ENCODE measurements at regions not wholly inside any gene's neighbourhood (a gene's known extent, or its start where the extent isn't known, plus 50 kb on each side); places are given as distances from the start of the nearest gene placed in this dataset.

GRCh38 chr2:6008726-6009125, 316.5 kb downstream of the SOX11 start:
- Histone ChIP-seq H3K27me3 (ENCODE audit: control insufficient read depth, insufficient read depth, low read length) (no peaks in the 10 kb centered on the region), H3K4me3 (ENCODE audit: low read depth in 2 of 2, low read length in 2 of 2) (no peak overlapping the region), H3K36me3 (ENCODE audit: control insufficient read depth, insufficient read depth, low read length) (no peaks in the 10 kb centered on the region), H3K9me3 (ENCODE audit: control insufficient read depth, insufficient read depth, low read depth, low read length) (no peaks in the 10 kb centered on the region), H3K4me1 (ENCODE audit: control insufficient read depth, insufficient read depth, low read length) (no peaks in the 10 kb centered on the region), H3K27ac (ENCODE audit: low read length) (no peak overlapping the region)
- ATAC-seq, result no peak
- in situ Hi-C loops (cut with HindIII; ENCODE audit: low pct_unique_long_range_greater_than_20kb, low sequenced_read_pairs), result no loop called here
- BruUV-seq (replicated peaks), result no TSS peak
- TF ChIP-seq POLR2AphosphoS5 (IDR thresholded peaks at IDR 0.05; ENCODE audit: low read depth, low read length) (no peak), CTCF (IDR thresholded peaks at IDR 0.05) (no peak), SIN3A (IDR thresholded peaks at IDR 0.05; ENCODE audit: borderline replicate concordance, insufficient read depth, low read depth, low read length) (no peak), TCF7L2 (IDR thresholded peaks at IDR 0.05; ENCODE audit: low read depth, low read length) (no peak)
- TF ChIP-seq, protein P1, sequence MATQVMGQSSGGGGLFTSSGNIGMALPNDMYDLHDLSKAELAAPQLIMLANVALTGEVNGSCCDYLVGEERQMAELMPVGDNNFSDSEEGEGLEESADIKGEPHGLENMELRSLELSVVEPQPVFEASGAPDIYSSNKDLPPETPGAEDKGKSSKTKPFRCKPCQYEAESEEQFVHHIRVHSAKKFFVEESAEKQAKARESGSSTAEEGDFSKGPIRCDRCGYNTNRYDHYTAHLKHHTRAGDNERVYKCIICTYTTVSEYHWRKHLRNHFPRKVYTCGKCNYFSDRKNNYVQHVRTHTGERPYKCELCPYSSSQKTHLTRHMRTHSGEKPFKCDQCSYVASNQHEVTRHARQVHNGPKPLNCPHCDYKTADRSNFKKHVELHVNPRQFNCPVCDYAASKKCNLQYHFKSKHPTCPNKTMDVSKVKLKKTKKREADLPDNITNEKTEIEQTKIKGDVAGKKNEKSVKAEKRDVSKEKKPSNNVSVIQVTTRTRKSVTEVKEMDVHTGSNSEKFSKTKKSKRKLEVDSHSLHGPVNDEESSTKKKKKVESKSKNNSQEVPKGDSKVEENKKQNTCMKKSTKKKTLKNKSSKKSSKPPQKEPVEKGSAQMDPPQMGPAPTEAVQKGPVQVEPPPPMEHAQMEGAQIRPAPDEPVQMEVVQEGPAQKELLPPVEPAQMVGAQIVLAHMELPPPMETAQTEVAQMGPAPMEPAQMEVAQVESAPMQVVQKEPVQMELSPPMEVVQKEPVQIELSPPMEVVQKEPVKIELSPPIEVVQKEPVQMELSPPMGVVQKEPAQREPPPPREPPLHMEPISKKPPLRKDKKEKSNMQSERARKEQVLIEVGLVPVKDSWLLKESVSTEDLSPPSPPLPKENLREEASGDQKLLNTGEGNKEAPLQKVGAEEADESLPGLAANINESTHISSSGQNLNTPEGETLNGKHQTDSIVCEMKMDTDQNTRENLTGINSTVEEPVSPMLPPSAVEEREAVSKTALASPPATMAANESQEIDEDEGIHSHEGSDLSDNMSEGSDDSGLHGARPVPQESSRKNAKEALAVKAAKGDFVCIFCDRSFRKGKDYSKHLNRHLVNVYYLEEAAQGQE (IDR thresholded peaks at IDR 0.05; ENCODE audit: insufficient read depth in 1 of 2, low read depth in 2 of 2, low read length in 1 of 2), result no peak
- no peak for DNase-seq (ENCODE audit: low read depth, low spot score)
- CTCF ChIA-PET, result no interaction called here
- intact Hi-C loops (cut with micrococcal nuclease; ENCODE audit: unreplicated experiment), result no loop called here
- POLR2A ChIA-PET, result no interaction called here

- H3K9me3 ChIP-seq (ENCODE audit: control insufficient read depth, insufficient read depth, low read depth, low read length), result no peaks in the 10 kb centered on the region
- no peaks in the 10 kb centered on the region for H3K4me1 ChIP-seq (ENCODE audit: control insufficient read depth, insufficient read depth, low read length)
- DNase-seq (ENCODE audit: low read depth, low spot score) (no peak), ATAC-seq (no peak)
- no peaks in the 10 kb centered on the region for H3K27me3 ChIP-seq (ENCODE audit: control insufficient read depth, insufficient read depth, low read length)
- intact Hi-C loops (cut with micrococcal nuclease; ENCODE audit: unreplicated experiment) (no loop called here), in situ Hi-C loops (cut with HindIII; ENCODE audit: low pct_unique_long_range_greater_than_20kb, low sequenced_read_pairs) (no loop called here)
- POLR2A ChIA-PET, result no interaction called here
- no peak for TF ChIP-seq SIN3A (IDR thresholded peaks at IDR 0.05; ENCODE audit: borderline replicate concordance, insufficient read depth, low read depth, low read length)
- TF ChIP-seq, protein P1 (IDR thresholded peaks at IDR 0.05; ENCODE audit: insufficient read depth in 1 of 2, low read depth in 2 of 2, low read length in 1 of 2), result no peak
- TF ChIP-seq TCF7L2 (IDR thresholded peaks at IDR 0.05; ENCODE audit: low read depth, low read length), result no peak
- no peak for TF ChIP-seq POLR2AphosphoS5 (IDR thresholded peaks at IDR 0.05; ENCODE audit: low read depth, low read length)
- TF ChIP-seq CTCF (IDR thresholded peaks at IDR 0.05), result no peak
- BruUV-seq (replicated peaks), result no TSS peak
- H3K36me3 ChIP-seq (ENCODE audit: control insufficient read depth, insufficient read depth, low read length), result no peaks in the 10 kb centered on the region
- no peak overlapping the region for H3K4me3 ChIP-seq (ENCODE audit: low read depth in 2 of 2, low read length in 2 of 2)
- CTCF ChIA-PET, result no interaction called here
- no peak overlapping the region for H3K27ac ChIP-seq (ENCODE audit: low read length)
These were observed 318.0 kb downstream of the SOX11 start for GRCh38 chr2:6010163-6010562.
